Activated CD4-positive, alpha-beta T cell treated with anti-CD3 and anti-CD28 coated beads, Interleukin-2, amount 10 ng/mL, durations not matched to agents 7 days and 5 days (primary cell): ENCODE measurements at regions not wholly inside any gene's neighbourhood (a gene's known extent, or its start where the extent isn't known, plus 50 kb on each side); places are given as distances from the start of the nearest gene placed in this dataset.

Source experiments
- CTCF ChIA-PET: fragments of 350-600 bp; sonication (Branson Sonifier 250); formaldehyde crosslinking; loops from one replicate; lab custom pipeline; 2021; ENCODE audit warnings: antibody characterized with exemption; lab: Charles Lee
- POLR2A ChIA-PET: fragments of 350-600 bp; sonication (Branson Sonifier 250); formaldehyde crosslinking; loops from one replicate; lab custom pipeline; 2021; ENCODE audit warnings: antibody characterized with exemption; lab: Charles Lee
- DNase-seq: peaks from one replicate; pipeline ENCODE4 v3.0.0-alpha.2; 2020
- H3K27ac Mint-ChIP-seq: one replicate; pipeline ENCODE4 v1.8.0; 2021; ENCODE audit warnings: mild to moderate bottlenecking, moderate library complexity, mixed read lengths
- H3K27me3 Mint-ChIP-seq: one replicate; pipeline ENCODE4 v1.8.0; 2021; ENCODE audit warnings: mixed read lengths
- H3K36me3 Mint-ChIP-seq: one replicate; pipeline ENCODE4 v1.8.0; 2021; ENCODE audit warnings: low read depth, mixed read lengths
- H3K4me1 Mint-ChIP-seq: one replicate; pipeline ENCODE4 v1.8.0; 2021; ENCODE audit warnings: mixed read lengths
- H3K4me3 Mint-ChIP-seq: one replicate; pipeline ENCODE4 v1.8.0; 2021; ENCODE audit warnings: mild to moderate bottlenecking, moderate library complexity, mixed read lengths
- H3K9me3 Mint-ChIP-seq: one replicate; pipeline ENCODE4 v1.8.0; 2021; ENCODE audit warnings: mixed read lengths

- Mint-ChIP-seq H3K4me3 (no peak overlapping the region), H3K9me3 (peaks cover 2% of the 10 kb centered on the region), H3K27ac (no peak overlapping the region), H3K4me1 (peaks cover 2% of the 10 kb centered on the region), H3K36me3 (no peaks in the 10 kb centered on the region), H3K27me3 (peaks cover 7% of the 10 kb centered on the region)
- ChIA-PET POLR2A (no interaction called here), CTCF (no interaction called here)
- no peak for DNase-seq
Measured at GRCh38 chr6:118761645-118762044, 110.3 kb upstream of the CEP85L start.

GRCh38 chr6:118758946-118759345, 107.6 kb upstream of the CEP85L start:
- Mint-ChIP-seq H3K4me3 (no peak overlapping the region), H3K27ac (no peak overlapping the region), H3K27me3 (peaks cover 7% of the 10 kb centered on the region), H3K4me1 (peaks cover 10% of the 10 kb centered on the region), H3K36me3 (no peaks in the 10 kb centered on the region), H3K9me3 (peaks cover 2% of the 10 kb centered on the region)
- ChIA-PET POLR2A (no interaction called here), CTCF (interaction anchor here (0.6 kb wide), 1 partner anchor 34 kb away, joined by 3 read pairs; no protein-coding TSS in a partner anchor)
- no peak for DNase-seq

GRCh38 chr6:118755941-118756646, 104.7 kb upstream of the CEP85L start:
- H3K27ac Mint-ChIP-seq = no peak overlapping the region
- H3K36me3 Mint-ChIP-seq = no peaks in the 10 kb centered on the region
- POLR2A ChIA-PET = no interaction called here
- H3K4me3 Mint-ChIP-seq = no peak overlapping the region
- peaks cover 10% of the 10 kb centered on the region for H3K4me1 Mint-ChIP-seq
- peaks cover 5% of the 10 kb centered on the region for H3K27me3 Mint-ChIP-seq
- no peaks in the 10 kb centered on the region for H3K9me3 Mint-ChIP-seq
- no peak for DNase-seq
- CTCF ChIA-PET = interaction anchor here (1.1 to 1.4 kb wide), 2 partner anchors 12 to 19 kb away, joined by 3 to 5 read pairs; no protein-coding TSS in a partner anchor

GRCh38 chr6:118752803-118753202, 101.4 kb upstream of the CEP85L start:
- H3K36me3 Mint-ChIP-seq = no peaks in the 10 kb centered on the region
- no peak overlapping the region for H3K27ac Mint-ChIP-seq
- ChIA-PET POLR2A (no interaction called here), CTCF (no interaction called here)
- H3K4me1 Mint-ChIP-seq = peaks cover 14% of the 10 kb centered on the region
- no peak for DNase-seq
- no peak overlapping the region for H3K4me3 Mint-ChIP-seq
- H3K9me3 Mint-ChIP-seq = no peaks in the 10 kb centered on the region
- no peaks in the 10 kb centered on the region for H3K27me3 Mint-ChIP-seq

- Mint-ChIP-seq H3K4me3 (no peak overlapping the region), H3K9me3 (no peaks in the 10 kb centered on the region), H3K4me1 (peaks cover 16% of the 10 kb centered on the region), H3K36me3 (no peaks in the 10 kb centered on the region), H3K27me3 (no peaks in the 10 kb centered on the region), H3K27ac (no peak overlapping the region)
- DNase-seq = no peak
- POLR2A ChIA-PET = no interaction called here
- CTCF ChIA-PET = interaction anchor here (0.6 to 1.7 kb wide), 4 partner anchors 15 to 795 kb away, joined by 3 to 5 read pairs (median 4); no protein-coding TSS in a partner anchor
Measured at GRCh38 chr6:118751072-118751471, 99.7 kb upstream of the CEP85L start.

- H3K36me3 Mint-ChIP-seq = no peaks in the 10 kb centered on the region
Measured at GRCh38 chr6:118750143-118750542, 98.8 kb upstream of the CEP85L start.

DNA sequence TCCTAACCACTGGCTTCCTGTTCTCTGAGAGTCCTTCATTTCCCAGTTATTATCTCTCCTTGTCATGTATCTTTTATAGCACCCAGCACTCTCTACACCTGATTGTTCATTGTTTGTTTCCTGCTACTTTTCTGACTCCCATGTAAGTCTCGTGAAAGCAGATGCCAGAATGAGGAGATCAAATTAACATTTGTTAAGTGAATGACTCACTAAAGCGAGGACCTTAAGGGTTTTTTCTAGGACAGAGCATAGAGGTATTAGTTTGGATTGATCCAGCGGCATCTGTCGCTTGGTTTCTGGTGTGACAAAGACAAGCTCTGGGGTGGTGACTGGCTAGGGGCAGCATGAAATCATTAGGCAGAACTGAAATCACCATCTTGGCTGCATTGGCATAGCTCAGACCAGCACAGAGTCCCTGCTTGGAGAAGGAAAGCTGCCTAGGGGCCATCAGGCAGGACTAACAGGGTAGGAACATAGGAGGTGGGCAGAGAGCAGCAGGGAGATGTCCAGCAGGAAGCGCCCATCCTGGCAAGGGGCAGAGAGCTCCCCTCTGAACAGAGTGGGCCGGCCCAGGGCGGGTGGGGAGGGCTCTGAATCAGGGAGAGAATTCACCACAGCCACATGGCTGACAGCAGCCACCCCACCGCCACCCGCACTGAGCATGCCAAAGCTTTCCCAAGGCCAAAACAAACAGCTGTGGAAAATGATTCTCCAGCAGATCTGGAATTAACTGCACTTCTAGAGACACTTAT, 97.1 kb upstream of the CEP85L start:
- ChIA-PET POLR2A (interaction anchor here (0.6 kb wide), 1 partner anchor 40 kb away, joined by 3 read pairs; no protein-coding TSS in a partner anchor), CTCF (no interaction called here)
- H3K4me1 Mint-ChIP-seq = peaks cover 13% of the 10 kb centered on the region
- no peaks in the 10 kb centered on the region for H3K27me3 Mint-ChIP-seq
- no peaks in the 10 kb centered on the region for H3K9me3 Mint-ChIP-seq
- no peak overlapping the region for H3K4me3 Mint-ChIP-seq
- no peak overlapping the region for H3K27ac Mint-ChIP-seq
- DNase-seq = no peak
- no peaks in the 10 kb centered on the region for H3K36me3 Mint-ChIP-seq

More at GRCh38 chr6:118750143-118750542, 98.8 kb upstream of the CEP85L start:
- no peak for DNase-seq
- H3K4me1 Mint-ChIP-seq = peaks cover 13% of the 10 kb centered on the region
- ChIA-PET CTCF (interaction anchor here (1.7 kb wide), 1 partner anchor 24 kb away, joined by 3 read pairs; no protein-coding TSS in a partner anchor), POLR2A (no interaction called here)
- H3K4me3 Mint-ChIP-seq = no peak overlapping the region
- no peak overlapping the region for H3K27ac Mint-ChIP-seq
- H3K9me3 Mint-ChIP-seq = no peaks in the 10 kb centered on the region
- H3K27me3 Mint-ChIP-seq = no peaks in the 10 kb centered on the region

DNA sequence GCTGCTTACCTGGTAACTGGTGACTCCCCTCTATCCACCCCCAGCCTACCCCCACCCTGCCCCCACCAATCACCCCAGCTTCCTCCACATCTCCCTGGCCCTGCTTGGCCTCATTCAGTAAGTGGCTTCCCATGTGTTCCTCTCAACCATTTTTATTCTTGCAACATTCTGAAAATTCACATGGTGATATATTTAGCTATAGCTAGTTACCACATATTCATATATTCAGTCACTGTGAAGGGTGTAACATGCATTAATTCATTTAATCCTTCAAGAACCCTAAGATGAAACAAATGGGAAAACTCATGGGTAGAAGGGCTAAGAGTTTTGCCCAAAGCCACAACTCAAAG, 95.4 kb upstream of the CEP85L start:
- H3K36me3 Mint-ChIP-seq = no peaks in the 10 kb centered on the region
- H3K9me3 Mint-ChIP-seq = no peaks in the 10 kb centered on the region
- no peak for DNase-seq
- ChIA-PET POLR2A (no interaction called here), CTCF (interaction anchor here (0.6 to 1.4 kb wide), 3 partner anchors 9 to 59 kb away, joined by 3 to 4 read pairs (median 3); no protein-coding TSS in a partner anchor)
- H3K27me3 Mint-ChIP-seq = no peaks in the 10 kb centered on the region
- H3K4me1 Mint-ChIP-seq = peaks cover 13% of the 10 kb centered on the region
- H3K27ac Mint-ChIP-seq = no peak overlapping the region
- no peak overlapping the region for H3K4me3 Mint-ChIP-seq

DNA sequence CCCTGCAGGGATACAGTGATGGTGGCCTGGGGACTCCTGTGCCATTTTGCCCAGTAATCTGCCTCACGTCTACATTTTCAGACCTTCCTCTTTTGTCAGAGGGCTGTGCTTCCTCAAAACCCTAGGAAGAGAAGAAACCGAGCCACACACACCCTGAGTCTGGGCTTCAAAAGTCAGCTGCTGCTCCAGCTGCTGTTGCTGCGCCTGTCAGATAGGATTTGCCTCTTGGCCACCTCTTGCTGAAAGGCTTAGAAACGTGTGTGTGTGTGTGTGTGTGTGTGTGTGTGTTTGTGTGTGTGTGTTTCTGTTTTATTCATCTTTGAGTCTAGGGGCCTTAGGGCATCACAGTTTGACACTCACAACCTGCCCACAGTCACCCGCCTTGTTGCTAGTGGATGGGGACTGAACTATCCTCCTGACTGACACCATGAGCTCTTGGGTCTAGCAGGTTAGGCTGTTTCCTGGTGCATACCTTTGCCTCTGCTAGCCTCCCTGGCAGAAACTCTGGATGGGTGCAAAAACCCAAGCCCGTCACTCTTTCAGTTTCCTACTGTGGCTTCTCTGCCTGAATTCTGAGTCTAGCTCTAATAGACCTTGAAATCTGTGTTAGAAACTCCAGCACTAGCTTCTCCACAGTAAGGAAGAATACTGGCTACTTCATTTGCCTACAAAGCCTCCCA, 94.9 kb upstream of the CEP85L start:
- Mint-ChIP-seq H3K27me3 (no peaks in the 10 kb centered on the region), H3K4me1 (peaks cover 13% of the 10 kb centered on the region), H3K9me3 (no peaks in the 10 kb centered on the region), H3K36me3 (no peaks in the 10 kb centered on the region), H3K4me3 (no peak overlapping the region), H3K27ac (no peak overlapping the region)
- ChIA-PET POLR2A (no interaction called here), CTCF (interaction anchor here (0.6 to 1.4 kb wide), 4 partner anchors 9 to 552 kb away, joined by 3 to 4 read pairs (median 4); no protein-coding TSS in a partner anchor)
- no peak for DNase-seq

DNA sequence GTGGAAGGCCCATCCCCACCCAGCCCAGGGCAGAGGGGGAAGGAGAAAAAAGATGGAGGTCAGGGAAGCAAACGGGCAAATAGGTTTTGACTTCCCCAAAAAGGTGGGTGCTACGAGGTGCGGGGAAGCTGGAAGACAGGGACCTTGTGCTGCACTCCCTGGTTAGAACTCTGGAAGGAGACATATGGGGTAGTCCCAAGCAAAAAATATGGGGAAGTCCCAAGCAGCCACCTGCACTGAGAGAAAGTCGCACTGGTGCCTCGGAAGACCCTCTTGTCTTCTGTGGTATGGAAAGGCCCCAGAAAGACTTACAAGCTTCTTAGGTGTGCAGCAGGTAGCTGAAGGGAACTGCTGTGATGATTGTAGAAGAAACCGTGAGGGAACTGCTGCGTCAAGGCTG, 93.8 kb upstream of the CEP85L start:
- Mint-ChIP-seq H3K27ac (peak overlapping the region; percentile 37), H3K4me3 (no peak overlapping the region), H3K27me3 (no peaks in the 10 kb centered on the region), H3K36me3 (no peaks in the 10 kb centered on the region), H3K4me1 (peaks cover 13% of the 10 kb centered on the region), H3K9me3 (no peaks in the 10 kb centered on the region)
- DNase-seq = no peak
- ChIA-PET CTCF (interaction anchor here (0.8 to 1.4 kb wide), 4 partner anchors 8 to 551 kb away, joined by 3 to 4 read pairs (median 4); no protein-coding TSS in a partner anchor), POLR2A (no interaction called here)

GRCh38 chr6:118744261-118744941, 93.0 kb upstream of the CEP85L start:
- peaks cover 13% of the 10 kb centered on the region for H3K4me1 Mint-ChIP-seq
- ChIA-PET CTCF (no interaction called here), POLR2A (no interaction called here)
- H3K4me3 Mint-ChIP-seq = no peak overlapping the region
- no peaks in the 10 kb centered on the region for H3K36me3 Mint-ChIP-seq
- no peaks in the 10 kb centered on the region for H3K9me3 Mint-ChIP-seq
- no peak for DNase-seq
- no peaks in the 10 kb centered on the region for H3K27me3 Mint-ChIP-seq
- no peak overlapping the region for H3K27ac Mint-ChIP-seq

DNA sequence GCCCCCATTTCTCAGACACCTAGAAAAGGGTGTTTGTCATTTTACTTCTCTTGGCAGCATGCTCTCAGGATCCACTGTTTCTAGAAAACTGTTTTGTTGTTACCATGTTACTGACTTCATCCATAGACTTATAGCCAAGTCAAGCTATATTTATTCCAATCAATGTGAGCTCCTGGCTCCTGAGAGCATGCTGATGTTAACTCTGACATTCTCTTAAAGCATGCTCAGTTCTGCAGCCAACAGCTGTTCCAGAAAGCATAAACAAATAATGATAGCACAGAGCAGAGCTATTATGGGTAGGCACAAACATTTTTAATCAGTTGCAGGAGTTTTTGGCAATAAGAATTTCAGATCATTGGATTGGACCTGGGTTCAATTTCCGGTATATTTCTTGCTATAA, 92.4 kb upstream of the CEP85L start:
- POLR2A ChIA-PET = no interaction called here
- Mint-ChIP-seq H3K4me3 (no peak overlapping the region), H3K27me3 (no peaks in the 10 kb centered on the region), H3K27ac (no peak overlapping the region), H3K9me3 (no peaks in the 10 kb centered on the region), H3K4me1 (peaks cover 13% of the 10 kb centered on the region), H3K36me3 (no peaks in the 10 kb centered on the region)
- CTCF ChIA-PET = no interaction called here
- no peak for DNase-seq
